DOHH2 (cell line): ENCODE measurements at regions not wholly inside any gene's neighbourhood (a gene's known extent, or its start where the extent isn't known, plus 50 kb on each side); places are given as distances from the start of the nearest gene placed in this dataset.

Experiments used
- H3F3A ChIP-seq: fragments of 200-600 bp; sonication (generic), shearing (Covaris generic); 2 replicates; pipeline ENCODE4 v1.6.0; 2016; ENCODE audit warnings: antibody characterized with exemption, mild to moderate bottlenecking; ENCODE audit not compliant: control insufficient read depth, insufficient read depth
- H3K27ac ChIP-seq: fragments of 200-600 bp; sonication (generic); 2 replicates; pipeline ENCODE4 v1.5.1; 2014; ENCODE audit warnings: low read depth, mild to moderate bottlenecking, low read length, moderate library complexity
- H3K27me3 ChIP-seq: fragments of 200-600 bp; sonication (generic); 2 replicates; pipeline ENCODE4 v1.6.1; 2014; ENCODE audit warnings: mild to moderate bottlenecking, low read length, mixed read lengths; ENCODE audit not compliant: control insufficient read depth
- H3K36me3 ChIP-seq: fragments of 200-600 bp; sonication (generic); 2 replicates; pipeline ENCODE4 v1.6.1; 2014; ENCODE audit warnings: mild to moderate bottlenecking, low read length, moderate library complexity, mixed read lengths; ENCODE audit not compliant: control insufficient read depth
- H3K4me1 ChIP-seq: fragments of 200-600 bp; sonication (generic); 2 replicates; pipeline ENCODE4 v1.6.1; 2014; ENCODE audit warnings: mild to moderate bottlenecking, low read length, mixed read lengths; ENCODE audit not compliant: control insufficient read depth
- H3K4me2 ChIP-seq: fragments of 200-600 bp; sonication (generic); 2 replicates; pipeline ENCODE4 v1.6.0; 2014; ENCODE audit warnings: mild to moderate bottlenecking, low read length, moderate library complexity
- H3K4me3 ChIP-seq: fragments of 200-600 bp; sonication (generic); 2 replicates; pipeline ENCODE4 v1.5.1; 2014; ENCODE audit warnings: mild to moderate bottlenecking, low read length, mixed read lengths
- H3K79me2 ChIP-seq: fragments of 200-600 bp; sonication (generic); 2 replicates; pipeline ENCODE4 v1.6.1; 2014; ENCODE audit warnings: mild to moderate bottlenecking, low read length, mixed read lengths; ENCODE audit not compliant: control insufficient read depth
- H3K9me2 ChIP-seq: fragments of 200-600 bp; sonication (generic); replicated peaks from 2 replicates; pipeline ENCODE4 v1.6.1; 2014; ENCODE audit warnings: mild to moderate bottlenecking, low read length, mixed read lengths; ENCODE audit not compliant: control insufficient read depth
- H3K9me3 ChIP-seq: fragments of 200-600 bp; sonication (generic); 2 replicates; pipeline ENCODE4 v1.6.1; 2014; ENCODE audit warnings: antibody characterized with exemption, low read length, mixed read lengths; ENCODE audit not compliant: control insufficient read depth, insufficient read depth
- H4K20me1 ChIP-seq: fragments of 200-600 bp; sonication (generic); 2 replicates; pipeline ENCODE4 v1.6.0; 2014; ENCODE audit warnings: low read depth, mild to moderate bottlenecking, antibody characterized with exemption, low read length, moderate library complexity; ENCODE audit not compliant: control insufficient read depth, insufficient read depth
- EZH2phosphoT487 ChIP-seq: fragments of 200-600 bp; sonication (generic); IDR thresholded peaks from 2 replicates; pipeline ENCODE4 v1.6.1; 2017; ENCODE audit warnings: borderline replicate concordance, mild to moderate bottlenecking, antibody characterized with exemption, low read length, moderate library complexity, mixed read lengths
- TF ChIP-seq, protein P1 (sequence below): fragments of 200-600 bp; sonication (generic); IDR thresholded peaks from one replicate; pipeline ENCODE4 v1.5.1; 2014; ENCODE audit warnings: antibody characterized with exemption, mild to moderate bottlenecking, low read depth, low read length; ENCODE audit not compliant: poor library complexity, severe bottlenecking

DNA sequence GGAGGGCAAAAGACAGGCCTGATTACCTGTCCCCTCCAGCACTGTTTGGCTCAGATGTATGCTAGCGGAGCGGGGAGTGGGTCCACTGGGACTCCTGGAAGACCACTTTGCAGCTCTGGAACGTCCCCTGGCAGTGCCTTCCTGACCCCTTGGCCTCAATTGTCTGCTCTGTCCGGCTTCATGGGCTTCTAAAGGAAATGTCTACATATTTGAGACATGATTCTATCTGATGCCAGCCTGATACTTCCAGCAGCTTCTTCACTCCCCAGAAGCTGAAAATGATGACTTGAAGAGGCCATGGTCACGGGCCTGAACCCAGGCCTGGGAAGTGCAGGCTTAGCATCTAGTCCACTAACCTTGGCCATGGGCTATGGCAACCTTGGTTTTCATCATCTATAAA lies 112.1 kb downstream of the ACAA2 start:
- no peaks in the 10 kb centered on the region for H3K9me2 ChIP-seq
- H4K20me1 ChIP-seq: no peaks in the 10 kb centered on the region; the same call in 1 of the 2 replicates
- no peak overlapping the region for H3K4me2 ChIP-seq
- no peaks in the 10 kb centered on the region for H3K9me3 ChIP-seq
- no peaks in the 10 kb centered on the region for H3K79me2 ChIP-seq
- no peaks in the 10 kb centered on the region for H3K4me1 ChIP-seq
- H3K27me3 ChIP-seq: no peaks in the 10 kb centered on the region
- no peak overlapping the region for H3K4me3 ChIP-seq
- TF ChIP-seq EZH2phosphoT487: no peak
- TF ChIP-seq, protein P1, sequence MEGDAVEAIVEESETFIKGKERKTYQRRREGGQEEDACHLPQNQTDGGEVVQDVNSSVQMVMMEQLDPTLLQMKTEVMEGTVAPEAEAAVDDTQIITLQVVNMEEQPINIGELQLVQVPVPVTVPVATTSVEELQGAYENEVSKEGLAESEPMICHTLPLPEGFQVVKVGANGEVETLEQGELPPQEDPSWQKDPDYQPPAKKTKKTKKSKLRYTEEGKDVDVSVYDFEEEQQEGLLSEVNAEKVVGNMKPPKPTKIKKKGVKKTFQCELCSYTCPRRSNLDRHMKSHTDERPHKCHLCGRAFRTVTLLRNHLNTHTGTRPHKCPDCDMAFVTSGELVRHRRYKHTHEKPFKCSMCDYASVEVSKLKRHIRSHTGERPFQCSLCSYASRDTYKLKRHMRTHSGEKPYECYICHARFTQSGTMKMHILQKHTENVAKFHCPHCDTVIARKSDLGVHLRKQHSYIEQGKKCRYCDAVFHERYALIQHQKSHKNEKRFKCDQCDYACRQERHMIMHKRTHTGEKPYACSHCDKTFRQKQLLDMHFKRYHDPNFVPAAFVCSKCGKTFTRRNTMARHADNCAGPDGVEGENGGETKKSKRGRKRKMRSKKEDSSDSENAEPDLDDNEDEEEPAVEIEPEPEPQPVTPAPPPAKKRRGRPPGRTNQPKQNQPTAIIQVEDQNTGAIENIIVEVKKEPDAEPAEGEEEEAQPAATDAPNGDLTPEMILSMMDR: no peak
- H3K27ac ChIP-seq: no peak overlapping the region
- no peaks in the 10 kb centered on the region for H3F3A ChIP-seq
- no peaks in the 10 kb centered on the region for H3K36me3 ChIP-seq

DNA sequence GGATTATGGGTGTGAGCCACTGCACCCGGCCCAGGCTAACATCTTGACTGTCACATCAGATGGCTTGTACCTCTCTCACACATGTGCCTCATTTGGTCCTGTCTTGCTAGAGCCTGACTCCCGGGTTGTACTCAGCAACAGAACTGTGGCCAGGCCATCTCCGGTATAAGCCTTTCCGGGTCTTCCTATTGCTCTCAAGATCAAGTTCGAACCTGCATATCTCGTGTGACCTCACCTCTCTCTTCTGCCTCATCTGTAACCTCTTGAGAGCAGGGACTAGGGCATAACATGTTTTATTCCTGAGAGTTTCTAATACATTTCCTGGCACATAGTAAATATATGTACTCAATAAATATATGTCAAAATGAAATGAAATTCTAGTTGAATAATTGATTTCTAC lies 114.0 kb downstream of the ACAA2 start:
- Histone ChIP-seq H4K20me1 (no peaks in the 10 kb centered on the region), H3K9me3 (no peaks in the 10 kb centered on the region), H3K4me2 (no peak overlapping the region), H3K9me2 (no peaks in the 10 kb centered on the region), H3F3A (no peaks in the 10 kb centered on the region), H3K4me3 (no peak overlapping the region), H3K27me3 (0 out of 2 replicates have a peak, but pooled peaks cover 2% of the 10 kb centered on the region), H3K4me1 (peaks cover 4% of the 10 kb centered on the region; the same call in 1 of the 2 replicates), H3K27ac (no peak overlapping the region), H3K79me2 (no peaks in the 10 kb centered on the region), H3K36me3 (no peaks in the 10 kb centered on the region)
- TF ChIP-seq, protein P1: no peak
- no peak for TF ChIP-seq EZH2phosphoT487

DNA sequence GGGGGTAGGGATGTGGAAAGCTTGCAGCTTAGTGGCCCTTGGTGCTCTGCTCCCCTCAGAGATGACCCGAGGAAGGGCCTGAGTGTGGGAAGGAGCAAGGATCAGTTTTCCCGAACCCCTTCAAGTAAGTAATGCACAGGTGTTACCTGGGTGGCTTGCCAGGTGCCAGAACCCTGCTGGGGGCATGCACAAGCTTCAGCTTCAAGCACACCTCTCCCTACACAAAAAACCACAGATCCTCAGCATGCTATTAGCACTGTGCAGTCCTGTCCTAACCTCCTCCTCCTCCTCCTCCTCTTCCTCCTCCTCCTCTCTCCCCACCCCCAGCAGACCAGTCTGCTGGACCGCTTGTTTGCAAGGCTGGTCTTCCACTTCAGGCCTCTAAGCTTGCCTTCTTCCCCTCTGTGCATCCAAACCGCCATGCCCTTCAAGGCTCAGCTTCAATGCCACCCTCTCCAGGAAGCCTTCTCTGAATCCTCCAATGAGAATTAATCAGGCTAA lies 114.8 kb downstream of the ACAA2 start:
- H3K9me2 ChIP-seq: no peaks in the 10 kb centered on the region
- H4K20me1 ChIP-seq: no peaks in the 10 kb centered on the region
- peaks cover 4% of the 10 kb centered on the region for H3K4me1 ChIP-seq
- no peak overlapping the region for H3K4me3 ChIP-seq
- no peak for TF ChIP-seq EZH2phosphoT487
- TF ChIP-seq, protein P1: no peak
- no peaks in the 10 kb centered on the region for H3F3A ChIP-seq
- H3K27ac ChIP-seq: no peak overlapping the region
- H3K4me2 ChIP-seq: no peak overlapping the region
- H3K79me2 ChIP-seq: no peaks in the 10 kb centered on the region
- H3K36me3 ChIP-seq: no peaks in the 10 kb centered on the region
- H3K27me3 ChIP-seq: 0 out of 2 replicates have a peak, but pooled peaks cover 2% of the 10 kb centered on the region
- no peaks in the 10 kb centered on the region for H3K9me3 ChIP-seq
